ENCODE measurements at regions not wholly inside any gene's neighbourhood (a gene's known extent, or its start where the extent isn't known, plus 50 kb on each side); places are given as distances from the start of the nearest gene placed in this dataset.

DNA sequence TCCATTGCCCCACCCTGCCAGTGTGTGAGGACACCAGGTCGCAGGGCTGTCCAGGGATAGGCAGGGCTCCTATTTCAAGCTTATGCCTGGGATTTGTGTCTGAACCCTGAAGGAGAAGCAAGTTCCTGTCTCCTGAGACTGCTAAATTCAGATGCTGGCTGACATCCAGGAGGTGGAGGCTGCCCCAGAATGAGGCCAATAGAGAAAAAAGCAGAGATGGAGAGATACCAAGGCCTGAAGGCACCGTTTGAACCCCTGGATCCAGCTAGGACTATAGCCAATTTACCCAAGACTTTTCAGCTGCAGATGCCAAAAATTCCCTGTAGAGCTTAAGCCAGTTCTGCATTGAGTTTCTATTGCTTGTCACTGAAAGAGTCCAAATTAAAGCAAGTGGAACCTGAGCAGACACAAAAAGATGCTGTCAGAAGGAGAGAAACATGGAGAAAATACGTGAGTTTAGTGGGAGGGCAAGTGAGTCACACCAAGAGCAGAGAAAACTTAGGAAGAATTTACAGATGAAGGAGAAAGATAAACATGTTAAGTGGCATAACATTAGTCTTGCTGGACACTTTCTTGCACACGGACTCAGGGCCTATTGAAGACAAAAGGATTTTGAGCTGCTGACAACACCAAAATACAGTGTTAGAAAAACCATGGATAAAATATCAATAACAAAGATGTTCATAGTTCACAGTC lies 148.6 kb downstream of the CNTN3 start:
- WGBS, 2 experiments (ENCODE audit: insufficient coverage in 2 of 2) = 64 to 81% methylated on average over 3 of the region's 4 CpGs
- no peaks in the 10 kb centered on the region for H3K36me3 ChIP-seq (ENCODE audit: control insufficient read depth, insufficient read depth, low read length)
- no peak overlapping the region for H3K4me3 ChIP-seq (ENCODE audit: extremely low read depth, insufficient read depth, low read length, poor library complexity, severe bottlenecking)
- no peaks in the 10 kb centered on the region for H3K9me3 ChIP-seq (ENCODE audit: control insufficient read depth, low read length)
- H3K27ac ChIP-seq (ENCODE audit: low read depth, low read length, severe bottlenecking) = peak overlapping the region; percentile 52
- peaks cover 7% of the 10 kb centered on the region for H3K4me1 ChIP-seq (ENCODE audit: control insufficient read depth, insufficient read depth, low read length, poor library complexity, severe bottlenecking)

DNA sequence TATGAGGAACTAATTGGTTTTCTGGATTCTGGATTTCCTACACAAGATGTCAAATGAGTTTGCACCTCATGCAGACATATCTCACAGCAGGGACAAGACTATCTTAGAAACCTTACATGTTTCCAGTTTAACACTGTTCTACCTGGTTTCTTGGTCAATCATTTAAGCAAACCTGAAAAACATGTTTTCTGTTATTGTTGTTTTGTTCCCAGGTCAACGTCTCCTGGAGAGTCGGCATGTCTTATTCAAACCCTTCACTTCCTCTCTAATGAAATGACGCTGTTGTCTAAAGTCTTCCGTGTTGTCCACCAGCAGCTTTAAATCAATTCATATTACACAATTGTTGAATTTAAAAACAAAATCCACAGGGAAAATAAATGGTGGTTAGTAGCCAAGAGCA lies 150.9 kb downstream of the CNTN3 start:
- no peaks in the 10 kb centered on the region for H3K9me3 ChIP-seq (ENCODE audit: control insufficient read depth, low read length)
- no peak overlapping the region for H3K4me3 ChIP-seq (ENCODE audit: extremely low read depth, insufficient read depth, low read length, poor library complexity, severe bottlenecking)
- H3K27ac ChIP-seq (ENCODE audit: low read depth, low read length, severe bottlenecking) = no peak overlapping the region
- no peaks in the 10 kb centered on the region for H3K36me3 ChIP-seq (ENCODE audit: control insufficient read depth, insufficient read depth, low read length)
- 80 to 94% methylated on average over 1 to 2 of the region's 4 CpGs for WGBS, 2 experiments (ENCODE audit: insufficient coverage in 2 of 2)
- H3K4me1 ChIP-seq (ENCODE audit: control insufficient read depth, insufficient read depth, low read length, poor library complexity, severe bottlenecking) = peaks cover 7% of the 10 kb centered on the region

- H3K4me3 ChIP-seq (ENCODE audit: extremely low read depth, insufficient read depth, low read length, poor library complexity, severe bottlenecking) = no peak overlapping the region
- H3K4me1 ChIP-seq (ENCODE audit: control insufficient read depth, insufficient read depth, low read length, poor library complexity, severe bottlenecking) = no peaks in the 10 kb centered on the region
- no peaks in the 10 kb centered on the region for H3K9me3 ChIP-seq (ENCODE audit: control insufficient read depth, low read length)
- H3K36me3 ChIP-seq (ENCODE audit: control insufficient read depth, insufficient read depth, low read length) = no peaks in the 10 kb centered on the region
- no peak overlapping the region for H3K27ac ChIP-seq (ENCODE audit: low read depth, low read length, severe bottlenecking)
Measured at GRCh38 chr3:74456166-74456565, 158.3 kb downstream of the CNTN3 start.

GRCh38 chr3:74447221-74447620 lies 167.2 kb downstream of the CNTN3 start:
- Histone ChIP-seq H3K4me3 (ENCODE audit: extremely low read depth, insufficient read depth, low read length, poor library complexity, severe bottlenecking) (no peak overlapping the region), H3K36me3 (ENCODE audit: control insufficient read depth, insufficient read depth, low read length) (no peaks in the 10 kb centered on the region), H3K27ac (ENCODE audit: low read depth, low read length, severe bottlenecking) (no peak overlapping the region), H3K9me3 (ENCODE audit: control insufficient read depth, low read length) (no peaks in the 10 kb centered on the region), H3K4me1 (ENCODE audit: control insufficient read depth, insufficient read depth, low read length, poor library complexity, severe bottlenecking) (no peaks in the 10 kb centered on the region)
- 60% methylated on average over 1 of the region's 1 CpG; no CpG with 5 or more reads in 1 of the 2 experiments for WGBS, 2 experiments (ENCODE audit: insufficient coverage in 2 of 2)

GRCh38 chr3:74445541-74445940 lies 168.9 kb downstream of the CNTN3 start:
- WGBS, 2 experiments (ENCODE audit: insufficient coverage in 2 of 2) = 73 to 86% methylated on average over 1 of the region's 1 CpG
- no peaks in the 10 kb centered on the region for H3K36me3 ChIP-seq (ENCODE audit: control insufficient read depth, insufficient read depth, low read length)
- no peak overlapping the region for H3K4me3 ChIP-seq (ENCODE audit: extremely low read depth, insufficient read depth, low read length, poor library complexity, severe bottlenecking)
- H3K9me3 ChIP-seq (ENCODE audit: control insufficient read depth, low read length) = no peaks in the 10 kb centered on the region
- H3K4me1 ChIP-seq (ENCODE audit: control insufficient read depth, insufficient read depth, low read length, poor library complexity, severe bottlenecking) = no peaks in the 10 kb centered on the region
- no peak overlapping the region for H3K27ac ChIP-seq (ENCODE audit: low read depth, low read length, severe bottlenecking)

DNA sequence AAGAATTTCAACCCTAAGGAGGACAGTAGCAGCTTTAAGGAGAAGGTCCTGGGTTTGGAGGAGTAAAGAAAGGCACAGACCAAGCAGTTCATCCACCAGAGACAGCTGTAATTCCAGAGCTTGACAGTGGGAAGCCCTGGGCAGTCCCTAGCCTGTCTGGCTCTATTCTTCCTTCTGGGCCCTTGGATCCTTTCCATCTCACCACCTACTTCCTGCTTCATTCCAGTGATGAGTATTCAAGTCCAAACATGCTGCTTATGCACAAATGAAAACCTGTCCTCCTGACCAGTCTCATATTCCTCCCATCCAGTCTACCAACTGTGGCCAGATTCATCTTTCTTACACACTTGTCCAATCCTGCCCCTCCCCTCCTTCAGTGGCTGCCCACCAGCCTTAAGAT lies 171.4 kb downstream of the CNTN3 start:
- Histone ChIP-seq H3K4me1 (ENCODE audit: control insufficient read depth, insufficient read depth, low read length, poor library complexity, severe bottlenecking) (no peaks in the 10 kb centered on the region), H3K9me3 (ENCODE audit: control insufficient read depth, low read length) (no peaks in the 10 kb centered on the region), H3K27ac (ENCODE audit: low read depth, low read length, severe bottlenecking) (no peak overlapping the region), H3K36me3 (ENCODE audit: control insufficient read depth, insufficient read depth, low read length) (no peaks in the 10 kb centered on the region), H3K4me3 (ENCODE audit: extremely low read depth, insufficient read depth, low read length, poor library complexity, severe bottlenecking) (no peak overlapping the region)

DNA sequence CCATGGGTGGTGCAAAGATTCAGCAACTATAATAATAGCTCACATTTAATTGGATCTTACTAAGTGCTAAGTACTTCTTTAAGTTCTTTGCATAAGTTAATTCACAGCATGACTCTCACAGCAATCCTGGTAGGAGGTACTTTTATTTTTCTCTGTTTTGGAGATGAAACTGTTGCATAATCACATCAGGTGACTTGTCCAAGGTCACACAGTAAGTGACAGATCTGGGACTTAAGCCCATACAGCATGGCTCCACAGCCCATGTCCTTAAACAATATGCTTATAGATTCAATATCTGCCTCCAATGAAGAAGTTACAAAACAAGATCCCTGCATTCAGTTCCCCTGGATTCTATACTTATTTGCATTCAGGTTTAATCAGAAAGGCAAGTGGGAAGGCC lies 171.8 kb downstream of the CNTN3 start:
- Histone ChIP-seq H3K27ac (ENCODE audit: low read depth, low read length, severe bottlenecking) (no peak overlapping the region), H3K4me1 (ENCODE audit: control insufficient read depth, insufficient read depth, low read length, poor library complexity, severe bottlenecking) (no peaks in the 10 kb centered on the region), H3K4me3 (ENCODE audit: extremely low read depth, insufficient read depth, low read length, poor library complexity, severe bottlenecking) (no peak overlapping the region), H3K36me3 (ENCODE audit: control insufficient read depth, insufficient read depth, low read length) (no peaks in the 10 kb centered on the region), H3K9me3 (ENCODE audit: control insufficient read depth, low read length) (no peaks in the 10 kb centered on the region)

GRCh38 chr3:74442068-74442467 lies 172.4 kb downstream of the CNTN3 start:
- no peak overlapping the region for H3K27ac ChIP-seq (ENCODE audit: low read depth, low read length, severe bottlenecking)
- no peaks in the 10 kb centered on the region for H3K4me1 ChIP-seq (ENCODE audit: control insufficient read depth, insufficient read depth, low read length, poor library complexity, severe bottlenecking)
- no peaks in the 10 kb centered on the region for H3K36me3 ChIP-seq (ENCODE audit: control insufficient read depth, insufficient read depth, low read length)
- no peak overlapping the region for H3K4me3 ChIP-seq (ENCODE audit: extremely low read depth, insufficient read depth, low read length, poor library complexity, severe bottlenecking)
- 89 to 94% methylated on average over 2 of the region's 2 CpGs for WGBS, 2 experiments (ENCODE audit: insufficient coverage in 2 of 2)
- H3K9me3 ChIP-seq (ENCODE audit: control insufficient read depth, low read length) = no peaks in the 10 kb centered on the region

DNA sequence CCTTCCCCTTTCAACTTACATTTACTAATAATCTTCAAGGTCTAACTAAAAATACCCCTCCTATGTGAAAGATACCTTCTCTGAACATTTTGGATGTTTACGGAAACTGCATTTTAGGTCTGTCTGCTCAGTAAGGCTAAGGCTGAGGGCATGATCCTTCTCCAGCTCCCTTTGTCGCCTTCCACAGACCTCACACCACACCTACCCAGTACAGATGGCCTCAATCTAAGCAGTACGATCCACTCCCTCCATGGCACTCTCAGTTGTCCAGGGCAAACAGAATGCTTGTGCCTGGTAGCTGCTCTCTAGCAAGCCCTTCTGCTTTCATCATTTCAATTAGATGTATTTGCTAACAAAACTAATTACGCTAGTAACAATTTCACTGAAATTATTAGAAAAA lies 178.3 kb downstream of the CNTN3 start:
- Histone ChIP-seq H3K27ac (ENCODE audit: low read depth, low read length, severe bottlenecking) (no peak overlapping the region), H3K9me3 (ENCODE audit: control insufficient read depth, low read length) (no peaks in the 10 kb centered on the region), H3K4me1 (ENCODE audit: control insufficient read depth, insufficient read depth, low read length, poor library complexity, severe bottlenecking) (no peaks in the 10 kb centered on the region), H3K4me3 (ENCODE audit: extremely low read depth, insufficient read depth, low read length, poor library complexity, severe bottlenecking) (no peak overlapping the region), H3K36me3 (ENCODE audit: control insufficient read depth, insufficient read depth, low read length) (no peaks in the 10 kb centered on the region)
- WGBS, 2 experiments (ENCODE audit: insufficient coverage in 2 of 2) = 100% methylated on average over 2 to 3 of the region's 4 CpGs

- H3K4me1 ChIP-seq (ENCODE audit: control insufficient read depth, insufficient read depth, low read length, poor library complexity, severe bottlenecking) = no peaks in the 10 kb centered on the region
- H3K9me3 ChIP-seq (ENCODE audit: control insufficient read depth, low read length) = no peaks in the 10 kb centered on the region
- no peaks in the 10 kb centered on the region for H3K36me3 ChIP-seq (ENCODE audit: control insufficient read depth, insufficient read depth, low read length)
- 95 to 100% methylated on average over 2 of the region's 3 CpGs for WGBS, 2 experiments (ENCODE audit: insufficient coverage in 2 of 2)
- H3K27ac ChIP-seq (ENCODE audit: low read depth, low read length, severe bottlenecking) = no peak overlapping the region
- H3K4me3 ChIP-seq (ENCODE audit: extremely low read depth, insufficient read depth, low read length, poor library complexity, severe bottlenecking) = no peak overlapping the region
Measured at GRCh38 chr3:74435631-74436030, 178.8 kb downstream of the CNTN3 start.

- H3K4me1 ChIP-seq (ENCODE audit: control insufficient read depth, insufficient read depth, low read length, poor library complexity, severe bottlenecking) = no peaks in the 10 kb centered on the region
- H3K27ac ChIP-seq (ENCODE audit: low read depth, low read length, severe bottlenecking) = no peak overlapping the region
- no peaks in the 10 kb centered on the region for H3K36me3 ChIP-seq (ENCODE audit: control insufficient read depth, insufficient read depth, low read length)
- H3K4me3 ChIP-seq (ENCODE audit: extremely low read depth, insufficient read depth, low read length, poor library complexity, severe bottlenecking) = no peak overlapping the region
- H3K9me3 ChIP-seq (ENCODE audit: control insufficient read depth, low read length) = no peaks in the 10 kb centered on the region
- WGBS, 2 experiments (ENCODE audit: insufficient coverage in 2 of 2) = 80 to 100% methylated on average over 1 of the region's 2 CpGs
Measured at GRCh38 chr3:74434406-74434805, 180.1 kb downstream of the CNTN3 start.
